ENCODE measurements at regions not wholly inside any gene's neighbourhood (a gene's known extent, or its start where the extent isn't known, plus 50 kb on each side); places are given as distances from the start of the nearest gene placed in this dataset.

GRCh38 chr5:167840527-167841130, 450.8 kb upstream of the WWC1 start:
- intact Hi-C loops (cut with DNase I; ENCODE audit: low total_unique reads), result no loop called here
- no peak for DNase-seq

GRCh38 chr5:167843881-167844572, 447.4 kb upstream of the WWC1 start:
- no peak overlapping the region for H3K4me3 ChIP-seq
- no peak overlapping the region for H3K27ac ChIP-seq
- no peaks in the 10 kb centered on the region for H3K36me3 ChIP-seq
- no peak for TF ChIP-seq POLR2A (IDR thresholded peaks at IDR 0.05)
- no peak for TF ChIP-seq POLR2AphosphoS5 (IDR thresholded peaks at IDR 0.05)
- H3K9me3 ChIP-seq, result no peaks in the 10 kb centered on the region
- DNase-seq, result no peak
- no peaks in the 10 kb centered on the region for H3K4me1 ChIP-seq
- WGBS, 5 donors, result 67 to 78% (median 72%) methylated on average over 4 of the region's 4 CpGs
- H3K27me3 ChIP-seq (replicated peaks in 1 of 7), result no peaks in the 10 kb centered on the region
- intact Hi-C loops (cut with DNase I; ENCODE audit: low total_unique reads), result no loop called here

More at GRCh38 chr5:167840527-167841130, 450.8 kb upstream of the WWC1 start:
- Histone ChIP-seq H3K27me3 (replicated peaks in 1 of 7) (no peaks in the 10 kb centered on the region), H3K4me1 (no peaks in the 10 kb centered on the region), H3K36me3 (no peaks in the 10 kb centered on the region), H3K4me3 (no peak overlapping the region), H3K9me3 (no peaks in the 10 kb centered on the region), H3K27ac (no peak overlapping the region)
- TF ChIP-seq CTCF (IDR thresholded peaks at IDR 0.05 in 8 of 11, conservative IDR thresholded peaks at IDR 0.05 in 3 of 11) (no peak), POLR2AphosphoS5 (IDR thresholded peaks at IDR 0.05) (no peak), POLR2A (IDR thresholded peaks at IDR 0.05) (no peak)
- 72 to 86% (median 77%) methylated on average over 8 of the region's 8 CpGs for WGBS, 5 donors

- H3K9me3 ChIP-seq, result no peaks in the 10 kb centered on the region
- no peak overlapping the region for H3K4me3 ChIP-seq
- no peaks in the 10 kb centered on the region for H3K4me1 ChIP-seq
- H3K27me3 ChIP-seq (replicated peaks in 1 of 7), result no peaks in the 10 kb centered on the region
- intact Hi-C loops (cut with DNase I; ENCODE audit: low total_unique reads), result no loop called here
- TF ChIP-seq CTCF (IDR thresholded peaks at IDR 0.05 in 8 of 11, conservative IDR thresholded peaks at IDR 0.05 in 3 of 11) (no peak), POLR2AphosphoS5 (IDR thresholded peaks at IDR 0.05) (no peak), POLR2A (IDR thresholded peaks at IDR 0.05) (no peak)
- DNase-seq, result no peak
- no peak overlapping the region for H3K27ac ChIP-seq
- WGBS, 5 donors, result 54 to 71% (median 67%) methylated on average over 2 of the region's 2 CpGs
- no peaks in the 10 kb centered on the region for H3K36me3 ChIP-seq
These were observed 445.5 kb upstream of the WWC1 start for GRCh38 chr5:167845952-167846351.

GRCh38 chr5:167849874-167850273, 441.6 kb upstream of the WWC1 start:
- no peaks in the 10 kb centered on the region for H3K4me1 ChIP-seq
- H3K9me3 ChIP-seq, result no peaks in the 10 kb centered on the region
- H3K4me3 ChIP-seq, result no peak overlapping the region
- intact Hi-C loops (cut with DNase I; ENCODE audit: low total_unique reads), result no loop called here
- 72 to 85% (median 81%) methylated on average over 4 of the region's 4 CpGs for WGBS, 5 donors
- no peak for DNase-seq
- H3K36me3 ChIP-seq, result no peaks in the 10 kb centered on the region
- H3K27ac ChIP-seq, result no peak overlapping the region
- TF ChIP-seq POLR2AphosphoS5 (IDR thresholded peaks at IDR 0.05) (no peak), CTCF (IDR thresholded peaks at IDR 0.05 in 8 of 11, conservative IDR thresholded peaks at IDR 0.05 in 3 of 11) (no peak), POLR2A (IDR thresholded peaks at IDR 0.05) (no peak)
- H3K27me3 ChIP-seq (replicated peaks in 1 of 7), result no peaks in the 10 kb centered on the region
